Panc1 (cell line): ENCODE measurements at regions not wholly inside any gene's neighbourhood (a gene's known extent, or its start where the extent isn't known, plus 50 kb on each side); places are given as distances from the start of the nearest gene placed in this dataset.

ENCODE experiments used
- ATAC-seq: fragments of 200-7000 bp; cut with Tn5 transposase; 2 replicates; pipeline ENCODE4 v1.9.1; 2020; ENCODE audit warnings: mild to moderate bottlenecking, moderate library complexity
- BruUV-seq: library from RNA; stranded (reverse); fragments of 400-500 nt; replicated peaks from 2 replicates; lab custom pipeline; 2021; lab: Mats Ljungman, UMichigan
- CTCF ChIA-PET: fragments of 300-600 bp; sonication (Branson Sonifier 250); formaldehyde crosslinking; loops from one replicate; lab custom pipeline; 2022; ENCODE audit warnings: antibody characterized with exemption; lab: Charles Lee
- POLR2A ChIA-PET: fragments of 300-600 bp; sonication (Branson Sonifier 250); formaldehyde crosslinking; loops from one replicate; lab custom pipeline; 2022; ENCODE audit warnings: antibody characterized with exemption; lab: Charles Lee
- DNase-seq: peaks from one replicate; pipeline ENCODE4 v3.0.0-alpha.2; 2010; ENCODE audit warnings: low read depth, low spot score
- H3K27ac ChIP-seq: 2 replicates; pipeline ENCODE4 v1.5.1; 2011; ENCODE audit warnings: mild to moderate bottlenecking, low read length, inconsistent platforms
- H3K27me3 ChIP-seq: fragments of 200-500 bp; sonication (Bioruptor generic); 2 replicates; pipeline ENCODE4 v1.6.0; 2014; ENCODE audit warnings: low read length, inconsistent platforms; ENCODE audit not compliant: control insufficient read depth, insufficient read depth
- H3K36me3 ChIP-seq: fragments of 200-500 bp; sonication (Bioruptor generic); 2 replicates; pipeline ENCODE4 v1.5.1; 2014; ENCODE audit warnings: inconsistent platforms, mild to moderate bottlenecking, low read length, moderate library complexity; ENCODE audit not compliant: control insufficient read depth, insufficient read depth
- H3K4me1 ChIP-seq: 2 replicates; pipeline ENCODE4 v1.5.1; 2011; ENCODE audit warnings: inconsistent platforms, mild to moderate bottlenecking, low read length, moderate library complexity; ENCODE audit not compliant: control insufficient read depth, insufficient read depth
- H3K4me3 ChIP-seq, 2 experiments: 2 replicates each; pipeline ENCODE4 v1.5.1; 2011 to 2012; ENCODE audit warnings: low read depth in 2 of 2, low read length in 2 of 2, mild to moderate bottlenecking in 2 of 2, inconsistent platforms in 1 of 2, moderate library complexity in 1 of 2
- H3K9me3 ChIP-seq: fragments of 200-500 bp; sonication (Bioruptor generic); 2 replicates; pipeline ENCODE4 v1.5.1; 2014; ENCODE audit warnings: low read depth, mild to moderate bottlenecking, inconsistent platforms, low read length, moderate library complexity; ENCODE audit not compliant: control insufficient read depth, insufficient read depth
- CTCF ChIP-seq: fragments of 450-650 bp; IDR thresholded peaks from 2 replicates; pipeline ENCODE4 v1.5.1; 2017; ENCODE audit warnings: mild to moderate bottlenecking
- POLR2AphosphoS5 ChIP-seq: IDR thresholded peaks from 2 replicates; pipeline ENCODE4 v1.6.1; 2012; ENCODE audit warnings: mild to moderate bottlenecking, low read depth, low read length, moderate library complexity
- REST ChIP-seq, 2 experiments: IDR thresholded peaks; 2 replicates each; pipeline ENCODE4 v1.6.1; 2011 to 2012; ENCODE audit warnings: low read depth in 2 of 2, control low read depth in 1 of 2, low read length in 1 of 2, mild to moderate bottlenecking in 1 of 2, moderate library complexity in 1 of 2; ENCODE audit not compliant: insufficient read depth in 1 of 2
- SIN3A ChIP-seq: IDR thresholded peaks from 2 replicates; pipeline ENCODE4 v1.6.1; 2012; ENCODE audit warnings: low read depth, mild to moderate bottlenecking, low read length, moderate library complexity, borderline replicate concordance; ENCODE audit not compliant: insufficient read depth
- TCF7L2 ChIP-seq: IDR thresholded peaks from 2 replicates; pipeline ENCODE4 v1.6.1; 2011; ENCODE audit warnings: mild to moderate bottlenecking, low read depth, low read length, inconsistent platforms
- in situ Hi-C: cut with HindIII; loops from 2 replicates; pipeline ENCODE4 v1.10.0; 2016; ENCODE audit warnings: low sequenced_read_pairs, low pct_unique_long_range_greater_than_20kb
- intact Hi-C: fragments of 100-400 bp; cut with micrococcal nuclease; formaldehyde crosslinking; loops from one replicate; pipeline ENCODE4 v1.10.0; 2022; ENCODE audit not compliant: unreplicated experiment

- CTCF ChIA-PET: no interaction called here
- no TSS peak for BruUV-seq
- Histone ChIP-seq H3K27me3 (no peaks in the 10 kb centered on the region), H3K36me3 (no peaks in the 10 kb centered on the region), H3K27ac (no peak overlapping the region), H3K9me3 (no peaks in the 10 kb centered on the region), H3K4me1 (no peaks in the 10 kb centered on the region), H3K4me3 (no peak overlapping the region)
- in situ Hi-C loops (no loop called here), intact Hi-C loops (no loop called here)
- ATAC-seq: no peak
- TF ChIP-seq CTCF: no peak
- TF ChIP-seq POLR2AphosphoS5: no peak
- TF ChIP-seq SIN3A: no peak
- TF ChIP-seq TCF7L2: no peak
- TF ChIP-seq REST (IDR thresholded peaks at IDR 0.05; ENCODE audit: insufficient read depth in 1 of 2, low read depth in 2 of 2, low read length in 1 of 2): no peak
- POLR2A ChIA-PET: no interaction called here
- no peak for DNase-seq
Measured at GRCh38 chr13:72537782-72538181, 189.6 kb downstream of the MZT1 start.

GRCh38 chr13:72537395-72537780 is 190.0 kb downstream of the MZT1 start:
- CTCF ChIA-PET: no interaction called here
- no peak for DNase-seq
- H3K27me3 ChIP-seq: no peaks in the 10 kb centered on the region
- H3K9me3 ChIP-seq: no peaks in the 10 kb centered on the region
- ATAC-seq: no peak
- intact Hi-C loops (no loop called here), in situ Hi-C loops (no loop called here)
- POLR2A ChIA-PET: no interaction called here
- no peak for TF ChIP-seq POLR2AphosphoS5
- TF ChIP-seq SIN3A: no peak
- TF ChIP-seq CTCF: no peak
- TF ChIP-seq TCF7L2: no peak
- no peak for TF ChIP-seq REST (IDR thresholded peaks at IDR 0.05; ENCODE audit: insufficient read depth in 1 of 2, low read depth in 2 of 2, low read length in 1 of 2)
- BruUV-seq: no TSS peak
- no peak overlapping the region for H3K4me3 ChIP-seq
- no peak overlapping the region for H3K27ac ChIP-seq
- no peaks in the 10 kb centered on the region for H3K4me1 ChIP-seq
- H3K36me3 ChIP-seq: no peaks in the 10 kb centered on the region
